Calu3 (cell line): ENCODE measurements at regions not wholly inside any gene's neighbourhood (a gene's known extent, or its start where the extent isn't known, plus 50 kb on each side); places are given as distances from the start of the nearest gene placed in this dataset.
A peak's percentile ranks its signal among the peaks of the same experiment; 100 is the strongest.

Experiments
- BruUV-seq: library from RNA; stranded (reverse); fragments of 400-500 nt; replicated peaks from 2 replicates; lab custom pipeline; 2021; lab: Mats Ljungman, UMichigan
- CTCF ChIA-PET: fragments of 300-600 bp; sonication (Branson Sonifier 250); formaldehyde crosslinking; loops from one replicate; lab custom pipeline; 2022; ENCODE audit warnings: antibody characterized with exemption; lab: Charles Lee
- DNase-seq: peaks from one replicate; pipeline ENCODE4 v3.0.0; 2022
- H3K27ac Mint-ChIP-seq: one replicate; pipeline ENCODE4 v1.8.0; 2022; ENCODE audit warnings: mixed read lengths; ENCODE audit not compliant: unreplicated experiment
- H3K27me3 Mint-ChIP-seq: one replicate; pipeline ENCODE4 v1.8.0; 2022; ENCODE audit warnings: mixed read lengths; ENCODE audit not compliant: unreplicated experiment
- H3K36me3 Mint-ChIP-seq: one replicate; pipeline ENCODE4 v1.8.0; 2022; ENCODE audit warnings: mild to moderate bottlenecking, moderate library complexity, mixed read lengths; ENCODE audit not compliant: insufficient read depth, unreplicated experiment
- H3K4me1 Mint-ChIP-seq: one replicate; pipeline ENCODE4 v1.8.0; 2022; ENCODE audit warnings: mild to moderate bottlenecking, low read depth, mixed read lengths; ENCODE audit not compliant: unreplicated experiment
- H3K4me3 Mint-ChIP-seq: one replicate; pipeline ENCODE4 v1.8.0; 2022; ENCODE audit warnings: mild to moderate bottlenecking, low read depth, moderate library complexity, mixed read lengths; ENCODE audit not compliant: unreplicated experiment
- H3K9me3 Mint-ChIP-seq: one replicate; pipeline ENCODE4 v1.8.0; 2022; ENCODE audit warnings: low read depth, mixed read lengths; ENCODE audit not compliant: unreplicated experiment
- CTCF ChIP-seq: fragments of 200-600 bp; IDR thresholded peaks from one replicate; pipeline ENCODE4 v1.8.0; 2022; ENCODE audit warnings: antibody characterized with exemption; ENCODE audit not compliant: unreplicated experiment
- intact Hi-C: fragments of 100-400 bp; cut with micrococcal nuclease; formaldehyde crosslinking; loops from one replicate; pipeline ENCODE4 v1.10.0; 2022; ENCODE audit not compliant: unreplicated experiment

GRCh38 chr5:56638768-56639238 lies 176.5 kb upstream of the MAP3K1 start:
- H3K36me3 Mint-ChIP-seq: peaks cover 35% of the 10 kb centered on the region
- CTCF ChIA-PET: interaction anchor here (0.8 to 2.4 kb wide), 7 partner anchors 20 to 283 kb away, joined by 3 to 7 read pairs (median 4); no protein-coding TSS in a partner anchor
- TF ChIP-seq CTCF: no peak
- no TSS peak for BruUV-seq
- peak overlapping the region; percentile 63 for H3K4me3 Mint-ChIP-seq
- intact Hi-C loops: loop anchor here (2.0 to 5.0 kb wide), 3 partner anchors 112 to 368 kb away; no protein-coding TSS in a partner anchor
- peaks cover 70% of the 10 kb centered on the region for H3K4me1 Mint-ChIP-seq
- peak overlapping the region; percentile 97 for H3K27ac Mint-ChIP-seq
- H3K27me3 Mint-ChIP-seq: no peaks in the 10 kb centered on the region
- peak; percentile 37 for DNase-seq
- H3K9me3 Mint-ChIP-seq: no peaks in the 10 kb centered on the region

GRCh38 chr5:56638061-56638621 lies 177.2 kb upstream of the MAP3K1 start:
- peak overlapping the region; percentile 63 for H3K4me3 Mint-ChIP-seq
- no peak for TF ChIP-seq CTCF
- intact Hi-C loops: loop anchor here (2.0 to 5.0 kb wide), 3 partner anchors 111 to 367 kb away; no protein-coding TSS in a partner anchor
- H3K27ac Mint-ChIP-seq: peak overlapping the region; percentile 97
- CTCF ChIA-PET: interaction anchor here (1.2 to 2.4 kb wide), 5 partner anchors 21 to 282 kb away, joined by 3 to 7 read pairs (median 4); no protein-coding TSS in a partner anchor
- no peaks in the 10 kb centered on the region for H3K27me3 Mint-ChIP-seq
- peaks cover 35% of the 10 kb centered on the region for H3K36me3 Mint-ChIP-seq
- H3K4me1 Mint-ChIP-seq: peaks cover 72% of the 10 kb centered on the region
- DNase-seq: peak; percentile 86
- TSS peak; percentile 96 for BruUV-seq
- no peaks in the 10 kb centered on the region for H3K9me3 Mint-ChIP-seq

GRCh38 chr5:56637321-56637920 lies 177.9 kb upstream of the MAP3K1 start:
- intact Hi-C loops: loop anchor here (1.0 to 5.0 kb wide), 2 partner anchors 110 to 281 kb away; no protein-coding TSS in a partner anchor
- DNase-seq: peak; percentile 37
- CTCF ChIA-PET: interaction anchor here (1.0 to 2.4 kb wide), 3 partner anchors 11 to 178 kb away, joined by 3 to 7 read pairs (median 3); partner anchors contain the start of gene MAP3K1
- no TSS peak for BruUV-seq
- peaks cover 35% of the 10 kb centered on the region for H3K36me3 Mint-ChIP-seq
- TF ChIP-seq CTCF: no peak
- H3K27ac Mint-ChIP-seq: peak overlapping the region; percentile 97
- peak overlapping the region; percentile 63 for H3K4me3 Mint-ChIP-seq
- H3K4me1 Mint-ChIP-seq: peaks cover 75% of the 10 kb centered on the region
- no peaks in the 10 kb centered on the region for H3K9me3 Mint-ChIP-seq
- H3K27me3 Mint-ChIP-seq: no peaks in the 10 kb centered on the region

- H3K27me3 Mint-ChIP-seq: no peaks in the 10 kb centered on the region
- intact Hi-C loops: no loop called here
- DNase-seq: no peak
These were observed 181.4 kb upstream of the MAP3K1 start for GRCh38 chr5:56633950-56634349.

More at GRCh38 chr5:56633950-56634349, 181.4 kb upstream of the MAP3K1 start:
- BruUV-seq: no TSS peak
- Mint-ChIP-seq H3K36me3 (peaks cover 25% of the 10 kb centered on the region), H3K27ac (no peak overlapping the region), H3K4me3 (no peak overlapping the region), H3K4me1 (peaks cover 53% of the 10 kb centered on the region), H3K9me3 (peaks cover 3% of the 10 kb centered on the region)
- CTCF ChIA-PET: no interaction called here
- TF ChIP-seq CTCF: no peak
